ENCODE measurements at regions not wholly inside any gene's neighbourhood (a gene's known extent, or its start where the extent isn't known, plus 50 kb on each side); places are given as distances from the start of the nearest gene placed in this dataset.
"Not testable (repeated sequence)": the region's sequence is repeated elsewhere in the genome, so short reads cannot be mapped to it uniquely, and the experiment has no call there.

GRCh38 chr18:56487801-56488200 is 150.6 kb downstream of the TXNL1 start:
- DNase-seq, result no peak

GRCh38 chr18:56483386-56483785 is 155.0 kb downstream of the TXNL1 start:
- DNase-seq, result no peak

GRCh38 chr18:56482813-56483212 is 155.6 kb downstream of the TXNL1 start:
- not testable (repeated sequence) for DNase-seq

GRCh38 chr18:56481751-56482150 is 156.6 kb downstream of the TXNL1 start:
- no peak for DNase-seq

GRCh38 chr18:56479841-56480240 is 158.6 kb downstream of the TXNL1 start:
- no peak for DNase-seq

GRCh38 chr18:56475250-56475649 is 163.1 kb downstream of the TXNL1 start:
- DNase-seq, result no peak

GRCh38 chr18:56473400-56474024 is 164.9 kb downstream of the TXNL1 start:
- DNase-seq, result no peak

GRCh38 chr18:56470406-56471351 is 167.7 kb downstream of the TXNL1 start:
- no peak for DNase-seq

GRCh38 chr18:56469582-56469981 is 168.8 kb downstream of the TXNL1 start:
- DNase-seq, result no peak

- DNase-seq, result no peak
Observed at GRCh38 chr18:56468396-56468795, 170.0 kb downstream of the TXNL1 start.

- no peak for DNase-seq
Observed at GRCh38 chr18:56462276-56462675, 176.1 kb downstream of the TXNL1 start.

GRCh38 chr18:56461151-56461550 is 177.2 kb downstream of the TXNL1 start:
- DNase-seq, result no peak

GRCh38 chr18:56460581-56460980 is 177.8 kb downstream of the TXNL1 start:
- DNase-seq, result no peak

- no peak for DNase-seq
Observed at GRCh38 chr18:56458770-56459712, 179.4 kb downstream of the TXNL1 start.

GRCh38 chr18:56455874-56456273 is 182.5 kb downstream of the TXNL1 start:
- DNase-seq, result no peak

- no peak for DNase-seq
Observed at GRCh38 chr18:56455141-56455540, 183.3 kb downstream of the TXNL1 start.

GRCh38 chr18:56453631-56454030 is 184.8 kb downstream of the TXNL1 start:
- DNase-seq, result no peak

GRCh38 chr18:56451188-56451587 is 187.2 kb downstream of the TXNL1 start:
- DNase-seq, result no peak

- DNase-seq, result no peak
Observed at GRCh38 chr18:56448751-56449150, 189.6 kb downstream of the TXNL1 start.

- DNase-seq, result no peak
Observed at GRCh38 chr18:56445422-56445821, 193.0 kb downstream of the TXNL1 start.

- DNase-seq, result no peak
Observed at GRCh38 chr18:56444201-56444600, 194.2 kb downstream of the TXNL1 start.

GRCh38 chr18:56443166-56443907 is 195.1 kb downstream of the TXNL1 start:
- peak in 2 of 14 donors; percentile 2 to 8 for DNase-seq
